GM21723 (cell line): ENCODE measurements at regions not wholly inside any gene's neighbourhood (a gene's known extent, or its start where the extent isn't known, plus 50 kb on each side); places are given as distances from the start of the nearest gene placed in this dataset.
"Not testable (repeated sequence)": the region's sequence is repeated elsewhere in the genome, so short reads cannot be mapped to it uniquely, and the experiment has no call there.

Experiments
- ATAC-seq: cut with Tn5 transposase; IDR thresholded peaks from one replicate; pipeline ENCODE4 v1.9.1; 2021; ENCODE audit warnings: mild to moderate bottlenecking, moderate library complexity; ENCODE audit not compliant: unreplicated experiment

DNA sequence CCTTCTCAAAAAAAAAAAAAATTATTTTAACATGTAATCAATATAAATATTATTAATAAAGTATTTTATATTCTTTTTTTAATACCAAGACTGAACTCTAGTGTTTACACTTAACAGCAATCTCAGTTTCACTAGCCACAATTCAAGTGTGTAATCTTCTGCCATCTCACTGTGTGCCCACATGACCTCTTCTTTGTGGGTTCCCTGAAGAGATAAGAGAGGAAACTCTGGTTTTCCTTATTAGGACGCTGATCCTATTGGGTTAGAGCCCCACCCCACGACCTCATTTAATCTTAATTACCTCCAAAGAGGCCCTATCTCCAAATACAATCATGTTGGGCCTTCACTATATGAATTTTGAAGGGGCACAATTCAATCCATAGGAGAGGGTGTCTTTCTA lies 177.6 kb downstream of the STK31 start:
- no peak for ATAC-seq

DNA sequence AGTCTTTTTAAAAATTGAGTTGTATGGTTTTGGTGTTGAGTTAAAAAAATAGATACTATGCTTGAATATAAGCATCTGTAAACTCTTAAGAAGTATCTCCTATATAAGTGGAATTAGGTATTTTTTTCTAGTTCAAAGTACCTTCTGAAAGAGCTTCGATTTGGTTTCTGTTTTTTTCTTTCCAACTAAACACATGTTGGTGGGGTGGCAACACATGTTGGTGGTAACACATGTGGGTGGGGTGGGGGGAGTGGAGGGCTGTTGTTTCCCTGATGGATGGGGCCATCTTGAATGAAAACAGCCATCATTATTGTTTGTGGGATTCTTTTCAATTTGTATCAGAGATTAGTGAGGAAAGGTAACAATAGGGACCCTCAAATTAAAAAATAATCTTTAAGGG lies 178.9 kb downstream of the STK31 start:
- ATAC-seq, result no peak

DNA sequence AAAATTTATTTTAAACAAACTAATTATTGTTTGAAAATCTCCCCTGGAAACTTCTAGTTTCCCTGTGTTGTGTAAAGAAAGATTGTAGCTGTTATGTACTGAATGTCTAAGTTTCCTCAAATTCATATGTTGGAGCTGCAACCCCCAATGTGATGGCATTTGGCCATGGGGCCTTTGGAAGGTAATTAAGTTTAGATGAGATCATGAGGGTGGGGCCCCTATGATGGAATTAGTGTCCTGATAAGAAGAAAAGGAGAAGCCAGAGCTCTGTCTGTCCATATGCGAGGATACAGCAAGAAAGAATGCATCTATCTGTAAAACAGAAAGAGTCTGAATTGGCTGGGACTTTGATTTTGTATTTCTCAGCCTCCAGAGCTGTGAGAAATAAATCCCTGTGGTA lies 179.5 kb downstream of the STK31 start:
- no peak for ATAC-seq

DNA sequence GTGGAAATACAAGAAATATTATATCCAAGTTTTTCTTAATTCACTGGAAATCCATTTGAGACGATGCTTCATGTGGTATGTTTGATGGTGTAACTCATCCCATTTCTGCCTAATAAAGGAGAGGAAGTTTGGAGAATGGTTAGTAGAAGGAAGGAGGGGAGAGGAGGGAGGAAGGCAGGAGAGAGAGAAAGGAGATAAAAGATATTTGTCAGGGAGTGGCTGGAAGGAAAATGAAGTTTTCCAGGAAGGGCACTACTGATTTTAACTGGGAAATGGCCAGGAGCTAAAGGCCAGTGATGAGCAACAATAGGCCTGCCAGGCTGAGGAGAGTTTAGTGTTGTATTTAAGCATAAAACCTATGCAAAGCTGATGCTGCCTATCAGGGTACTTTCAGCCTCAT lies 182.0 kb downstream of the STK31 start:
- no peak for ATAC-seq

DNA sequence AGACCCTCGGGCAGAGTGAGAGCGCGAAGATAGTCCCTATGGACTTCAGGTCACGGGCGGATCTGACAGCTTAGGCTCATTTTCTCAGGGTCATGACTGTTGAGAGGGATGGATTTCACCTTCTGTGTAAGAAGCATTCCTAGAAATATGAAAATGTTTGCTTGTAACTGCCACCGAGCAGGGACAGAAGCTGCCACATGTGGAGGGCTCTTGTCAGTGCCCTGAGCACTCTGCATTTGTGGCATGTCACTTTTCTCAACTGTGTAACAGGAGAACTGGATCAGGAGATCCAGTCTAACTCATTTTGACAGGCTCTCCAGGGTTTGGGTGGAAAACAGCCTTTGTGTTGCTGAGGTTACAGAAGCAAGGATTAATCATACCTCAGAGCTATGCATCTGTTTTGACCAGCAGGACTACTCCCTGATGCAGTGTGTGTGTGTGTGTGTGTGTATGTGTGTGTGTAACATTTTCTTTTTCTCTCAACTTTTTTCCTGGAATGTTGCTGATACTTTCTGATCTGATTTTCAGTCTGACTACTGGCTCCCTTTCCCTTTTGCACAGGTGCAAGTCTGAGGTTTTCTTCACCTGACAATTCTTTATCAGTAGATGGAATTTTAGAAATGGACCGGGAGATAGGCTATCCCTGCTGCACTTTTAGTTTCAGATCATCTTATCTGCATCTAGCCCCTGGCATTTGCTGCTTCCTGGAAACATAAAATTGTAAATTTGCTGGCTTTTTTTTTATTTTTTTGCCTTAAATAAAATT lies 183.3 kb downstream of the STK31 start:
- no peak for ATAC-seq

DNA sequence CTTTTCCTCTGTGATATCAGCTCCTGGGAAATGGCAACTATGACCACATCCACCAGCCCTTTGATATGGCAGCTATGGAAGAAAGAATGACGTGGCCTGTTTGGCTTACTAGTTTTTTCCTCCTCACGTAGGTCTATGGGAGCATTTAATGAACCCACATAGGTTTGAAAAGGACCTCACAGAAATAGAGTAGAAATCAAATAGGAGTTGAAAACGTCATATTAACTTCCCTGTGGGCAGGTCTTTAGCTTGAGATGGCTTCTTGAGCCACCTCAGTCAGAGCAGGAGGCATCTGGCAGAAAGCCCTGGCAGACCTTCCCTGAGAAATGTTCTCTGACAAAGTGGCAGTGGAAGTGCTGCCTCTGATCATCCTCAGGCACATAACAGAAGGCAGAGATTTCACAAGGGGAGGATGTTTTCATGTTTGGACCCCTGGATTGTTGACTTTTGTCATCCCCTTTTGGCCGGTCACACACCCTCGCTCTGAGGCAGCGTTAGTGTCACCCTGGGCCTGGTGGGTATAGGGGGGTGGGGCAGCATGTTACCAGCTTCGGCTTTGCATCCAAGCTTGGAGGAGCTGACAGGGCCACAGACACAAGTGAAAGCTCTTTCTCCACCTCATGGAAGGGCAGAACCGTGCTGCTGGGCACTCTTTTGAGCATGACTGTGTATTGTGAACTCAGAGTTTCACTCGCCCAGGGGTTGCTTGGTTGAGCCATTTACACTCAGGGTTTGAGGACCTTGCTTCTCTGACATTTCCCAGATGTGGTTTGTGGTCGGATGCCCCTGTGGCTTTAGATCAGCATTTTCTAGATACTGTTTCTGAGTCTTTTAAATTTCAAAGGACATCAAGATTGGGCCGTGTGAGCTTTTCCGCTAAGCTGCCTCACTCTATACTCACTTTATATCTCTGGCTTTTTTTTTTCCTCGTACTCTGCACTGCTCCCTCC lies 184.2 kb downstream of the STK31 start:
- no peak for ATAC-seq

DNA sequence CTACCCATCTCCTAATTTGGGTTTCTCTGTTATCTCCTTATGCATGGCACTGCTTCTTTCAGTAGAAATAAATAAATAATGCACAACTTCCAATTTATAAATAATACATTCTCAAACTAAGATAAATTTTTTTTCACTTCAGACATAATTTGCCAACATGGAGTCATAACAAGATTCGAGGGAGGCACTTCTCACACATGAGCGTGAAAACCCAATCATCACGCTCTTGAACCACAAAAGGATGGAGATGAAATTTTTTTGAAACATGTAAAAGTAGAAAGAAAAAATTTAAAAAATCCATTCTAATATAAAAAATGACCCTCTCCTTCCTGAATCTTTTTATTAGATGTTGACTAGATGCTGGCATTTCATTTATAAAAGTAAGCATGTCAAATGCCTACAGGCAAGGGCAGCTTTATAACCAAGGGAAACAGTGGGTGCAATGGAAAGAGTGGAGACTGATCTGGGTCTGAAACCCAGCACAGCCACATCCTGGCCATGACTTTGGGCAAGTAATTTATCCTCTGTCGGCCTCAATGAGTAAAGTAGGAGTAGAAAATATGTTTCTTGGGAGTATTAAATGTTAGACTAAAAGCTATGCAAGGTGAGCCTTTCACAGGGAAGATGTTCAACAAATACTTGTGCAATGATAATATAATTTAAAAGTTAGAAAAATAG lies 185.0 kb downstream of the STK31 start:
- no peak for ATAC-seq

DNA sequence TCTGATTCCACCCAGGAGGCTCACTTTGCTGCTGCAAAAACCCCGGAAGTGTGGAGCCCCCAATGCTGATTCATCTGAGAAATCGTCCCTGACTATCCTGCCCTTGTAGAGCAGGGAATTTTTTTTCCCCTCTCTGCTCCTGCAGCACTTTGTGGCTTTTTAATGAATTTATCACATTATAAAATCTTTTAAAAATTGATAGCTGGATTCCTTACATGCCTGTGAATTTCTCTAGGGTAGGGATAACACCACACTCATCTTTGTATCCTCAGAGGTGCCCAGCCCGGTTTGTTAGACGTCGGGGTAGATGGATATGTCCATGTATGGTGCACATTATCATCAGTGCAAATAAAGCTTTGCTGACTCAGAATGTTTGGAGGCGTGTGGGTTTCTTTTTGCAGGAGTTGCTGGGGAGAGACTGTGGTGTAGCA lies 185.7 kb downstream of the STK31 start:
- no peak for ATAC-seq

DNA sequence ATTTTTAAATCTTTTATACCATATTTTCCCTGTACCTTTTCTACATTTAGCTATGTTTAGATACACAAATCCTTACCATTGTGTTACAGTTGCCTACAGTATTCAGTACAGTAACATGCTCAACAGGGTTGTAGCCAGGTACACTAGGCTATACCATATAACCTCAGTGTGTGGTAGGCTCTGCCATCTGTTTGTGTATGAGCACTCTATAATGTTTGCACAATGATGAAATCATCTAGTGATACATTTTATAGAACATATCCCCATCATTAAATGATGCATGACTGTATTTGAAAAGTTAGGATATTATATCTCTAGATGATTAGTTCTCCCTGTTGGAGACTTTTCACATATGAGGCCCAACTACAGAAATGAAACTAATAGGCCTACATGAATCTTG lies 188.6 kb downstream of the STK31 start:
- no peak for ATAC-seq

DNA sequence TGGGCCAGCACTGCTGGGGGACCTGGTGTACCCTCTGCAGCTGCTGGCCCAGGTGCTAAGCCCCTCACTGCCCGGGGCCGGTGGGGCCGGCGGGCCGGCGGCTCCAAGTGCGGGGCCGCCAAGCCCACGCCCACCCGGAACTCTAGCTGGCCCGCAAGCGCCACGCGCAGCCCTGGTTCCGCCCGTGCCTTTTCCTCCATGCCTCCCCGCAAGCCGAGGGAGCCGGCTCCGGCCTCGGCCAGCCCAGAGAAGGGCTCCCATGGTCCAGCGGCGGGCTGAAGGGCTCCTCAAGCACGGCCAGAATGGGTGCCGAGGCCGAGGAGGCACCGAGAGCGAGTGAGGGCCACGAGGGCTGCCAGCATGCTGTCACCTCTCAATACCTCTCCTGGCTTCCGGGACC lies 194.9 kb downstream of the STK31 start:
- not testable (repeated sequence) for ATAC-seq

DNA sequence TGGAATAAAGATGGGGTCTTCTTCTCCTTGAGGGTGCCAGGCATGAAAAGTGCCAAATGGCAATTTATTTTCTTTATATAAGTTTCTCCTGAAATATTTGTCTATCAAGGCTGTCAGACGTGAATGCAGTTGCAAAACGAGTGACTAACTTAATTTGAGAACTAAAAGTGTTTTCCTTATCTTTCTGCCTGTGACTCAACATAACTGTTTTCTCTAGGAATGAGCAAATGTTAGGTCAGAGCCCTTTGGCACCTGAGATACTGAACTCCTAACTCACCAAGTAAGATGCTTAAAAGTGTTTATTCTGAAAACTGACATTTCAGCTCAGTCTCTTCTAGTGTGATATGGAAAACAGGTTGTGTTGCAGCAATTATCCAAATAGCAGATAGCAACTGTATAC lies 197.0 kb downstream of the STK31 start:
- ATAC-seq, result no peak

DNA sequence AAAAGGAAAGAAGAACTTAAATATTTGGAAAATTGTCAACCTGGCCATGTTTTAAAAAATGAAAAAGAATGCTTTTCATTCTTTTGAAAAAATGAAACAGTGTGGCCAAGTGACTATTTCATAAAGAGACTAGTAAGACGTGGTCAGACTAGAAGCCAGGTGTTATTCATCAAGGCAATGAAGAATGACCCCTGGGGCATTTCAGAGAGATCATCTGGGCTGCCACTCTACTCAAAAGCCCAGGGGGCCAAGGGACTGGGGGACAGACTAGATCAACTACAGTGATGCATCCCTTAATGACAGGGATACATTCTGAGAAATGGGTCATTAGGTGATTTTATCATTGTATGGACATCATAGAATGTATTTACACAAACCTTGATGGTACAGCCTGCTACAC lies 199.4 kb downstream of the STK31 start:
- ATAC-seq, result no peak

DNA sequence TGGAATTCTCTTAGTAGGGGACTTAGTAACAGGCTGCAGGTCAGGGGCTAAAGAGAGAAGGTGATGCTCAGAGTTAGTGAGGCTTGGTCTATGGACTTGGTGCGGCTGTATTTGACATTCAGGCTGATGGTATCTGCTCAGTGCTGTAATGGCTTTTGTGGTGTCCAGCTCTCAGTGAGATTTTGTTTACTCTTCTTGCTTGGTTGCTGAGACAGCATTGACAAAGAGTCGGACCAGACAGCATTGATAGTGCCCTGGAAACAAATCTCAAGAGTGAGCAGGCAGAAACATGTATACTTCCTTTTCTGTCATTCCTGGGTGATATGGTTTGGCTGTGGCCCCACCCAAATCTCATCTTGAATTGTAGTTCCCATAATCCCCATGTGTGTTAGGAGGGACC lies 202.0 kb downstream of the STK31 start:
- ATAC-seq, result no peak

DNA sequence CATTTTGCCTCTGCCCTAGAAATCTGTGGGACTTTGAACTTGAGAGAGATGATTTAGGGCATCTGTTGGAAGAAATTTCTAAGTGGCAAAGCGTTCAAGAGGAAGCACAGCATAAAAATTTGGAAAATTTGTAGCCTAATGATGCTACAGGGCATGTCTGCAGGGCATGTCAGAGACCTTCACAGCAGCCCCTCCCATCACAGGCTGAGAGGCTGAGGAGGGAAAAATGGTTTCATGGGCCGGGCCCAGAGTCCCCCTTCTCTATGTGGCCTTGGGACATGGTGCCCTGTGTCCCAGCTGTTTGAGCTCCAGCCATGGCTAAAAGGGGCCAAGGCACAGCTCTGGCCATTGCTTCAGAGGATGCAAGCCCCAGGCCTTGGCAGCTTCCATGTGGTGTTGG lies 203.0 kb downstream of the STK31 start:
- no peak for ATAC-seq

DNA sequence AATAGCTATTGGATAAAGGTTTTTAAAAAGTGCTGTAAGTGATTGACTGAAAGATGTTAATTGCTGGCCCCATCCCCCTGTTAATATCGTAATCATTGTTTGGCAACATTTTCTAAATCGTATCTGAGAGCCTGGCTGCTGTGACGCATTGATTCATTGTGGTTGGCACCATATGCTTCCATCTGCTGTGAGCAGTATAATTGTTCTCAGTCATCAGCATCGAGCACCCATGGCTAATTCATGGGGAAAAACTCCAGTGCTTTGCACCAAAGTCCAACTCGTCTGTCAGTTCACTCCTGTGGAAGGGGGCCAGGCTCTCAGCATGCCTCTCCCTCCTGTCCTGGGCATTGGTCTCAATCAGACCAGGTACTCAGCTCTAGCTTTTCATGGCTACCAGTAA lies 205.2 kb downstream of the STK31 start:
- no peak for ATAC-seq

DNA sequence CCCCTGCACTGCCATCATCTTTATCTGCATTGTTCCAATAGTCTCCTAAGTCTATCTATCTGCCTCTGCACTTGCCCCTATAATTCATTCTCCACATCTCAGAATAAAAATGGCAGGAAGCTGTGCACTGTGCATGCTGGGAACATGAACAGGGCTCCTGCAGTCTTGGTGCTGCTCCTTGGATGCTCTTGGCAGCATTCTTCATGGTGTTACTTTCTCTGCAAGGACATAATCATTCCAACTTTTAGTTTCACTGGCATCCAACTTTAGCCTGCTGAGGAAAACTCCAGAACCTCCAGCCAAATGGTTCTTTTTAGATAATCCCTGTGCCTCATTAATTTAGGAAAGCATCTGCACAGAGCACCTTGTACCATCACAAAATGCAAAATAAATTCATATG lies 208.3 kb downstream of the STK31 start:
- no peak for ATAC-seq

DNA sequence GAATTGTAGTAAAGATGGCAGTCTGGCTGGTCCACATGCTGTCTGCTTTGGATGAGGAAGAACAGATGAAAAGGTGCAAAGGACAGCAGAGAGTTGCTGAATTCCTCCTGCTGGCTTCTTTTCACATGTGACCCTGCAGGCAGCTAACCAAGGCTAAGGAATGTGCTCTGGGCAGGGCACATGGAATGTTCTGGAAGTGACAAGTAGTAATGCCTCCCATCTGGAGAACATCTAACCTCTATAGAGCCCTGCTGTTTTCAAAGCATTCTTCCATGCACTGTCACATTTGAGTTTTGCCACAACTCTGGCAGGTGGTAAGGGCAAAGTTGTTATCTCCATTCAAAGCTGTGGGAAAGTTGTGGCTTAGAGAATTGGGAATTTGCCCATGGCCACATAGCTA lies 208.8 kb downstream of the STK31 start:
- no peak for ATAC-seq

DNA sequence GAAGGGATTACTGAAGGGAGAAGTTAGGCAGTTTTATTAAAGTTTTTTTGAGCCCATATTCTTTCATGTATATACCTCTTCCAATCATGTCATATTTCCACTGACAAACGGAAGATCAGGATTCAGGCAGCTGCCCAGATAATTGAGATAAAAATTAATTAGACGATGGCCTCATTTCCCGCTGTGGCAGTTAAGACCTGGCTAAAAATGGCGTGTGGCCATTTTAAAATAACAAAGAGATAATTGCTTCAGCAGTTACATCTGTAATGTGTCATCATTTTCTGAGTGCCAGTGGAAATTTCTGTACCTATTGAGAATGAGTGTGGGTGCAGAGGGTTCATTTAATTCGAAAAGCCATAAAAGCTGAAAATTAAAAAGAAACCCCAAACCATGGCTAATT lies 215.1 kb downstream of the STK31 start:
- ATAC-seq, result no peak

DNA sequence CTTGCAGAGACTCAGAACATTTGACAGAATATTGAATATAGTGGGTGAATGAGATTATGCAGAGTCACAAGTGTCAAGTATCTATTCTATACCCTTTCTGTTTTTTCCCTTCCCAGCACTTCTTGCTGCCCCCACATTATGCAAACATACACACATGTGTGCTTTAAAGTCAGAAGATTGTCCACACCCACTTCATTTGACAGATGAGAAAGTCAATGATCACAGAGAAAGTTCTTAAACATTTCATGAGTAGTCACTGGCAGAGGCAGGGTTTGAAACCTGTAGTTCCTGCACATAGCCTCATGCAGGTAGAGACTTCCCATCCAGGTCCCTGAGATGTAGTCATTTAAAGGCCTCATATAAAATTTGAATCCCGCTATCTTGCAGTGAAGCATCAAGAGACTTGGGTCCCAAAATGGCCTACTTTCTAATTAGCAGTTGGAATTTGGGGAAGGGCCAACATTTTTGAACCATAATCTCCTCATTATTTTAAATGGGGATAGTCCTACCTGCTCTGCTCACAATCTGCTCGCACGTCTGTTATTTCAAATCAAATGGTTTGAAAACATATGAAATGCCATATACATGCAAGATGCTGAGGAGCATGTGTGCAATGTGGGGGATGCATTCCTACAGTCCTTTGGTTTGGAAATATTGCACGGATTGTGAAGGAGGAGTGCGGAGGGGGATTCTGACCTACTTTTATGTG lies 217.8 kb downstream of the STK31 start:
- ATAC-seq, result no peak

DNA sequence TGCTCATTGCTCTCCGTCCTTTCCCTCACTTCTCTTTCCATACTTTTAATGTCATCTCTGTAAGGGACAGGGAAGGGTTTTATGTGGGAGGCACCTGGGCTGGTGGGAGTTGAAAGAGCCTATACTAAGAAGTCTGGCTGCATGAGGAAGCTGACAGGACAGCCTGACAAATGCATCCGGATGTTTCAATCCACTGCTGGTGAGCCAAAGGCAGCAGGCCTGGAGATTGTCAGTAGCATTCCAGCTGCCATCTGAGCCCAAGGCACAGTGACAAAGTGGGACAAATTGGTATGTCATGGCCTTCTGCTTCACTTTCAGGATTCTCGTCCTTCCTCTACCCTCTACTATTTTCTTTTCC lies 218.4 kb downstream of the STK31 start:
- no peak for ATAC-seq

DNA sequence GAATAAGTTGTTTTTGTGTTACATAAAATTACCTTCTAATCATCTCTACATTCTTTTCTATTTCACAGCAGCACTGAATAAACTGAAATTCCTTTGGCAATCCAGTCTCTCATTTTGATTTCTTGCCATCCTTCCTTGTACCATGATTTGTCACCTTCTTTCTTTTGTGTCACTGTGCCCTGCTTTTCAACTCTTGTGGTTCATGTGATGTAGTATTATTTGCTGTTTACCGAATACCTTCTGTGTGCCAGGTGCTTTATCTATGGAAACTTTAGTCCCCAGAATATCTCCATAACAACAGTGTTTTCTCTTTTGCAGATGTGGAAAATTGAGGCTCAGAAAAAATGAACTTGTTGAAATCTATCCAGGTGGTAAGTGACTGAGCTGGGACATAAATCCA lies 220.3 kb downstream of the STK31 start:
- no peak for ATAC-seq
